ENCODE measurements at regions not wholly inside any gene's neighbourhood (a gene's known extent, or its start where the extent isn't known, plus 50 kb on each side); places are given as distances from the start of the nearest gene placed in this dataset.

DNA sequence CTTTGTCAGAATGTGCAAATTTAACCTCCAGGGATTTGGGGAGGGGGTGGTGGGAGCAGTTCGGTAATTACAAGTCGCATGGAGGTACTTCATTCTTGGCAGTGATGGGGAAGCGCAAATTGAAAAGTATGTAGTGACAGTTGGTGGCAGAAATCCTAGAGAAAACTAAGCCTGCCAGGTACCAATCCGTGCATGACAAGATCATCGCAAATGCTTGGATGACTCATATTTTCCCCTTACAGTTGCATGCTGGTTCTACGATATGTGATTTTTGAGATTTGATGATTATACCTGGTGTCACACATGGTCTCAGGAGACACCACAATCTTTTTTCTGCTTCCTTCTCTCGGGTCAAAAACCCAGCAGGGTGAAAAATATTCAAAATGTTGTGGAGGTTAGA is 479.7 kb upstream of the ID2 start:
- H3K27ac ChIP-seq (ENCODE audit: low read depth in 1 of 2, low read length in 2 of 2), result no peak overlapping the region
- H3K4me1 ChIP-seq (ENCODE audit: control insufficient read depth in 1 of 2, insufficient read depth in 2 of 2, low read length in 2 of 2), result peaks cover 7 to 12% of the 10 kb centered on the region in 2 donors
- Mint-ChIP-seq H3K4me1 (peaks cover 15% of the 10 kb centered on the region), H3K9me3 (peaks cover 5 to 14% (median 10%) of the 10 kb centered on the region in 7 donors), H3K27me3 (ENCODE audit: low read depth in 3 of 3) (peaks cover 0 to 4% (median 2%) of the 10 kb centered on the region in 3 donors), H3K4me3 (no peak overlapping the region), H3K36me3 (peaks cover 5 to 6% of the 10 kb centered on the region in 2 donors), H3K27ac (no peak overlapping the region)
- TF ChIP-seq, protein P1, sequence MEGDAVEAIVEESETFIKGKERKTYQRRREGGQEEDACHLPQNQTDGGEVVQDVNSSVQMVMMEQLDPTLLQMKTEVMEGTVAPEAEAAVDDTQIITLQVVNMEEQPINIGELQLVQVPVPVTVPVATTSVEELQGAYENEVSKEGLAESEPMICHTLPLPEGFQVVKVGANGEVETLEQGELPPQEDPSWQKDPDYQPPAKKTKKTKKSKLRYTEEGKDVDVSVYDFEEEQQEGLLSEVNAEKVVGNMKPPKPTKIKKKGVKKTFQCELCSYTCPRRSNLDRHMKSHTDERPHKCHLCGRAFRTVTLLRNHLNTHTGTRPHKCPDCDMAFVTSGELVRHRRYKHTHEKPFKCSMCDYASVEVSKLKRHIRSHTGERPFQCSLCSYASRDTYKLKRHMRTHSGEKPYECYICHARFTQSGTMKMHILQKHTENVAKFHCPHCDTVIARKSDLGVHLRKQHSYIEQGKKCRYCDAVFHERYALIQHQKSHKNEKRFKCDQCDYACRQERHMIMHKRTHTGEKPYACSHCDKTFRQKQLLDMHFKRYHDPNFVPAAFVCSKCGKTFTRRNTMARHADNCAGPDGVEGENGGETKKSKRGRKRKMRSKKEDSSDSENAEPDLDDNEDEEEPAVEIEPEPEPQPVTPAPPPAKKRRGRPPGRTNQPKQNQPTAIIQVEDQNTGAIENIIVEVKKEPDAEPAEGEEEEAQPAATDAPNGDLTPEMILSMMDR (IDR thresholded peaks at IDR 0.05), result no peak
- no peaks in the 10 kb centered on the region for H4K20me1 ChIP-seq (ENCODE audit: insufficient read depth, low read length)
- no peaks in the 10 kb centered on the region for H3K27me3 ChIP-seq (ENCODE audit: control insufficient read depth in 2 of 2, insufficient read depth in 2 of 2, low read length in 2 of 2)
- H3K4me3 ChIP-seq (replicated peaks in 1 of 3; ENCODE audit: low read depth in 2 of 3, low read length in 3 of 3), result no peak overlapping the region
- peaks cover 0 to 8% of the 10 kb centered on the region in 2 donors for H3K9me3 ChIP-seq (replicated peaks in 1 of 2; ENCODE audit: control insufficient read depth in 1 of 2, insufficient read depth in 1 of 2, low read length in 2 of 2)
- intact Hi-C loops (cut with micrococcal nuclease), result loop anchor here in 1 of 2 donors (5.0 kb wide), 1 partner anchor 35 kb away; no protein-coding TSS in a partner anchor
- H2AFZ ChIP-seq (ENCODE audit: insufficient read depth, low read depth, low read length, poor library complexity, severe bottlenecking), result no peak overlapping the region
- H3K9ac ChIP-seq (ENCODE audit: insufficient read depth, low read length, poor library complexity, severe bottlenecking), result no peak overlapping the region
- no peaks in the 10 kb centered on the region for H3K79me2 ChIP-seq (ENCODE audit: insufficient read depth, low read length)
- no peaks in the 10 kb centered on the region for H3K36me3 ChIP-seq (replicated peaks in 1 of 2; ENCODE audit: control insufficient read depth in 1 of 2, insufficient read depth in 2 of 2, low read length in 2 of 2)
- no peak for DNase-seq
- 100% methylated on average over 4 of the region's 7 CpGs for WGBS (ENCODE audit: insufficient coverage)
- H3K4me2 ChIP-seq (replicated peaks; ENCODE audit: extremely low read depth, low read length, poor library complexity, severe bottlenecking), result no peak overlapping the region

DNA sequence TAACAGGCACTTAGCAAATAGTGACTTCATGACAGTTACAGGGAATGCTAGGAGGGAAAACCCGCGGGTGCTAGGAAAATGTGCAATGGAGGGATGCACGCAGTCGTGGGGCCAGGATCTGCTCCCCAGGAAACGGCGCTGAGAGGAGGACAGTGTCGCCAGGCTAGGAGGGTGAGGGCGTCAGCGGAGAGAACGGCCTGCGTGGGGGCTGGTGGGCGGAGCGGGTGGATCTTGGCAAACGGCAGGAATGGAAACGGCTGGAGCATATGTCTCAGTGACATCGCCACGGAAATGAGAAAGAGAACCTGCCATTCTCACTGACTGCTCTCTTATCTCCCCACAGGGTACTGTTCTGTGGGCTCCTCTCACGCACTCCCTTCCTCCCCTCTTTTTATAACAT is 478.5 kb upstream of the ID2 start:
- TF ChIP-seq, protein P1 (IDR thresholded peaks at IDR 0.05), result no peak
- no peak for DNase-seq
- 98% methylated on average over 16 of the region's 18 CpGs for WGBS (ENCODE audit: insufficient coverage)

More for the DNA sequence above, 478.5 kb upstream of the ID2 start:
- no peak overlapping the region for H3K4me3 Mint-ChIP-seq
- Histone ChIP-seq H3K79me2 (ENCODE audit: insufficient read depth, low read length) (no peaks in the 10 kb centered on the region), H3K4me2 (replicated peaks; ENCODE audit: extremely low read depth, low read length, poor library complexity, severe bottlenecking) (no peak overlapping the region), H2AFZ (ENCODE audit: insufficient read depth, low read depth, low read length, poor library complexity, severe bottlenecking) (no peak overlapping the region), H3K4me1 (ENCODE audit: control insufficient read depth in 1 of 2, insufficient read depth in 2 of 2, low read length in 2 of 2) (peaks cover 7 to 10% of the 10 kb centered on the region in 2 donors), H3K27me3 (ENCODE audit: control insufficient read depth in 2 of 2, insufficient read depth in 2 of 2, low read length in 2 of 2) (no peaks in the 10 kb centered on the region), H3K9ac (ENCODE audit: insufficient read depth, low read length, poor library complexity, severe bottlenecking) (no peak overlapping the region), H3K36me3 (replicated peaks in 1 of 2; ENCODE audit: control insufficient read depth in 1 of 2, insufficient read depth in 2 of 2, low read length in 2 of 2) (no peaks in the 10 kb centered on the region), H3K4me3 (replicated peaks in 1 of 3; ENCODE audit: low read depth in 2 of 3, low read length in 3 of 3) (no peak overlapping the region), H3K27ac (ENCODE audit: low read depth in 1 of 2, low read length in 2 of 2) (no peak overlapping the region), H4K20me1 (ENCODE audit: insufficient read depth, low read length) (no peaks in the 10 kb centered on the region), H3K9me3 (replicated peaks in 1 of 2; ENCODE audit: control insufficient read depth in 1 of 2, insufficient read depth in 1 of 2, low read length in 2 of 2) (peaks cover 7 to 14% of the 10 kb centered on the region in 2 donors)
- H3K27ac Mint-ChIP-seq, result peak overlapping the region in 3 of 7 donors; percentile 33 to 66 (median 61)
- peaks cover 16% of the 10 kb centered on the region for H3K4me1 Mint-ChIP-seq
- peaks cover 6 to 12% of the 10 kb centered on the region in 2 donors for H3K36me3 Mint-ChIP-seq
- intact Hi-C loops (cut with micrococcal nuclease), result loop anchor here in 1 of 2 donors (5.0 kb wide), 1 partner anchor 34 kb away; no protein-coding TSS in a partner anchor
- H3K27me3 Mint-ChIP-seq (ENCODE audit: low read depth in 3 of 3), result peaks cover 0 to 4% (median 2%) of the 10 kb centered on the region in 3 donors
- H3K9me3 Mint-ChIP-seq, result peaks cover 16 to 26% (median 21%) of the 10 kb centered on the region in 7 donors

Data from CD14-positive monocyte (primary cell).